PC-9 (cell line): ENCODE measurements at regions not wholly inside any gene's neighbourhood (a gene's known extent, or its start where the extent isn't known, plus 50 kb on each side); places are given as distances from the start of the nearest gene placed in this dataset.

Source experiments
- EZH2 ChIP-seq: fragments of 200-600 bp; sonication (generic); IDR thresholded peaks from 2 replicates; pipeline ENCODE4 v1.8.0; 2017; ENCODE audit warnings: antibody characterized with exemption, low read depth
- TF ChIP-seq, protein P1 (sequence below): fragments of 200-600 bp; sonication (generic); conservative IDR thresholded peaks from 2 replicates; pipeline ENCODE4 v1.6.1; 2017; ENCODE audit warnings: mixed run types, antibody characterized with exemption, mild to moderate bottlenecking, moderate library complexity

DNA sequence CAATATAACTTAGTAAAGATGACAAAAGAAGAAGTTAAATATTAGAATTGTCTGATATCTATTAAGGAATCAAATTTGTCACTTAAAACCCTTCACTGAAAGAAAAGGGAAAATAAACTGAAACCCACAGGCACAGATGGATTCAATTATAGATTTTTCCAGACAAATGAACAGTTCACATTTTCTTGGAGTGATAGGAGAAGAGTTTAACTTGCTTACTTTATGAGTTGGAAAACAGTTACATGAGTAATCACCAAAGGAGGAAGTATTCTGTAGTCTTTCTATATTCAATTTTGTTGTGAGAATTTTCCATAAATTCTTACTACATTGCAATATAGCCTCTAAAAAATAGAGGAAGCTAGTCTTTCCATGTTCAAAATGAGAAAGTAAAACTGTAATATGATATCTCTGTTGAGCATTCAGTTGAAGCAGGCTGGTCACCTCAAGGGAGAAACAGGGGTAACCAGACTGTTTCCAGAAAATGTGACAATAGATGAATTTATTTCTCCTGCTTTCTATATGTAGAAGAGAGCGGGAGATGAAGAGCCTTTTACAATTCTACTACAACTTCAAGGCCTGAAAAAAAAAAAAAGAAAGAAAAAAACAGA lies 330.3 kb upstream of the EPHA5 start:
- TF ChIP-seq, protein P1, sequence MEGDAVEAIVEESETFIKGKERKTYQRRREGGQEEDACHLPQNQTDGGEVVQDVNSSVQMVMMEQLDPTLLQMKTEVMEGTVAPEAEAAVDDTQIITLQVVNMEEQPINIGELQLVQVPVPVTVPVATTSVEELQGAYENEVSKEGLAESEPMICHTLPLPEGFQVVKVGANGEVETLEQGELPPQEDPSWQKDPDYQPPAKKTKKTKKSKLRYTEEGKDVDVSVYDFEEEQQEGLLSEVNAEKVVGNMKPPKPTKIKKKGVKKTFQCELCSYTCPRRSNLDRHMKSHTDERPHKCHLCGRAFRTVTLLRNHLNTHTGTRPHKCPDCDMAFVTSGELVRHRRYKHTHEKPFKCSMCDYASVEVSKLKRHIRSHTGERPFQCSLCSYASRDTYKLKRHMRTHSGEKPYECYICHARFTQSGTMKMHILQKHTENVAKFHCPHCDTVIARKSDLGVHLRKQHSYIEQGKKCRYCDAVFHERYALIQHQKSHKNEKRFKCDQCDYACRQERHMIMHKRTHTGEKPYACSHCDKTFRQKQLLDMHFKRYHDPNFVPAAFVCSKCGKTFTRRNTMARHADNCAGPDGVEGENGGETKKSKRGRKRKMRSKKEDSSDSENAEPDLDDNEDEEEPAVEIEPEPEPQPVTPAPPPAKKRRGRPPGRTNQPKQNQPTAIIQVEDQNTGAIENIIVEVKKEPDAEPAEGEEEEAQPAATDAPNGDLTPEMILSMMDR, result no peak
- no peak for TF ChIP-seq EZH2
